ENCODE measurements at regions not wholly inside any gene's neighbourhood (a gene's known extent, or its start where the extent isn't known, plus 50 kb on each side); places are given as distances from the start of the nearest gene placed in this dataset.

DNA sequence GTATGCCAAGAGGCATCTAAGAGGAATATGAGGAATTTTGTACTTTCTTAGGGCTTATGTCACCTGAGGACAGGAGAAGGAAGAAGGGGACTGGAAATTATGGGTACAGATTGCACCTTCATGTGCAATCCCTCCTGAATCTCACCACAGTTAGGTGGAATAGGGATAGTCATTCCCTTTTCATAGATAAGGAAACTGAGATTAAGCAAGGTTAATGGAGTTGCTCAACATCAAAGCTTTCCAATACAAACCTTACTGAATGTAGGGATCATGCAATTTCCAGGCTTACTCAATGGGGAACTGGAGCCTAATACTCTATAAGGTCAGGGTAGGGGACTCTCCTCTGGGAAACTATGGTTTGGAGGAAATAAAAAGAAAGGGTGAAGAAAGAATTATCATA lies 133.0 kb downstream of the C11orf87 start:
- no peak for DNase-seq (ENCODE audit: low spot score)

DNA sequence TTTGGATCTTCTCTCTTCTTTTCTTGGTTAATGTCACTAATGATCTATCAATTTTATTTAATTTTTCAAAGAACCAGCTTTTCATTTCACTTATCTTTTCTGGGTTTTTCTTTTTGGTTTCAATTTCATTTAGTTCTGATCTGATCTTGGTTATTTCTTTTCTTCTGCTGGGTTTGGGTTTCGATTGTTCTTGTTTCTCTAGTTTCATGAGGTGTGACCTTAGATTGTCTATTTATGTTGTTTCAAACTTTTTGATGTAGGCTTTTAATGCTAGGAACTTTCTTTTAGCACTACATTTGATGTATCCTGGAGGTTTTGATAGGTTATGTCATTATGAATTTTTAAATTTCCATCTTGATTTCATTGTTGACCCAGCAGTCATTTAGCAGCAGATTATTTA lies 142.3 kb downstream of the C11orf87 start:
- no peak for DNase-seq (ENCODE audit: low spot score)

DNA sequence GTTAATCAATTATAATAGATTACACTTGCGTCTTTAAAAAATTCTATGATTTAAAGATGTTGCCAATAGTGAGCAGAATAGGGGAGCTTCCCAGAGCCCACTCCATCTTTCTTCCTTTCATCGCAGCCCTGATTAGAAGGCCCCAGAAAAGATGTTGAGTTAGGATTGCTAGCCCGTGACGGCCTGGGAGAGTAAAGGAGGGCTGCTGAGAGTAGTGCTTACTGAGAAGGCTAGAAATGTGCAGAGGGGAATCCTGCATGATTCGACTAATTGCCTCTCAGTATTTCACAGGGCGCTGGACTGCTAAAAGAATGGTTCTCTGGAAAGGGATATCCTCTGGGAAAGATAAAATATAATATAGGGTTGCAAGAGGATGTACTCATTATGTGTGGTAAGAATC lies 160.5 kb downstream of the C11orf87 start:
- no peak for DNase-seq (ENCODE audit: low spot score)

DNA sequence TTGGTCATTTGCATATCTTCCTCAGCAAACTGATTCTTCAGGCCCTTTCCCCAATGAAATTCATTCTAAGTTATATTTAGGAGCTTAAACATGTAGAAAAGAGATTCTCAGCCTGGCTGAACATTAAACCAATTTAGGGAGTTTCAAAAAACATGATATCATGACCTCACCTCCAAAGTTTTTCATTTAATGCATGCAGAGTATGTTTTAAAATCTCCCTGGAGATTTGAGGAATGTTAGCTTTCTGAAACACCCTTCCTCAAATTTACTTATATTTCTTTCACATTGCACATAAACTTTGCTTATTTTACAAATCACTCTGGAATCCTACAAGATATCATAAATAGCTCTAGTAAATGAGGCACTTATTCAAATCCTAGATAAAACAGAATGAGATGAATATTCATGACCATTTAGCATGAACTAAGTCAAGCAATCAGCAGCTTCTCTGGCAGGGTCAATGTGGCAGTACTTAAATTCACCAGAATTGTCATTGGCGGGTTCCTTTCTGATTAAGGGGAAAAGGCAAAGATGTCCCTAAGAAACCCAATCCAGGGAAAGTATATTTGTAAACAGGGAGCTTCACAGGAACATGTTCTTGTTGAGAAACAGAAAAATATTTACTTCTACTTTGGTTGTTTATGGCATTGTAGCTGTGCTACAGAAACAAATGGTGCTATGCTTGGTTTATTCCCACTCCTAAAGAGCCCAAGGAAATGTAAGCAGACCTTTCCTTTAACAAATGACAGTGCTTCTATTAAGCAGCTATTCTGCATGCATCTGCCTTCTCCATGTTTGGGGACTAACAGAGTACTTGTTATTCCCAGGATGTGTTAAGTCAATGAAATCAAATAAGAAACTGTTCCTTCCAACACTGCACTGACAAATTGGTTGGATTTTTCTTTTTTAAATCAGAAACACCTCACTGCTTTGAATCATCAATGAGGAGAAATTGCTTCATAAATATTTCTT lies 162.3 kb downstream of the C11orf87 start:
- no peak for DNase-seq (ENCODE audit: low spot score)

- DNase-seq (ENCODE audit: low spot score): no peak
Measured at GRCh38 chr11:109586789-109587188, 164.8 kb downstream of the C11orf87 start.

GRCh38 chr11:109590782-109591181 lies 168.8 kb downstream of the C11orf87 start:
- DNase-seq (ENCODE audit: low spot score): no peak

- DNase-seq (ENCODE audit: low spot score): no peak
Measured at GRCh38 chr11:109597336-109597735, 175.3 kb downstream of the C11orf87 start.

- no peak for DNase-seq (ENCODE audit: low spot score)
Measured at GRCh38 chr11:109604481-109605400, 182.8 kb downstream of the C11orf87 start.

DNA sequence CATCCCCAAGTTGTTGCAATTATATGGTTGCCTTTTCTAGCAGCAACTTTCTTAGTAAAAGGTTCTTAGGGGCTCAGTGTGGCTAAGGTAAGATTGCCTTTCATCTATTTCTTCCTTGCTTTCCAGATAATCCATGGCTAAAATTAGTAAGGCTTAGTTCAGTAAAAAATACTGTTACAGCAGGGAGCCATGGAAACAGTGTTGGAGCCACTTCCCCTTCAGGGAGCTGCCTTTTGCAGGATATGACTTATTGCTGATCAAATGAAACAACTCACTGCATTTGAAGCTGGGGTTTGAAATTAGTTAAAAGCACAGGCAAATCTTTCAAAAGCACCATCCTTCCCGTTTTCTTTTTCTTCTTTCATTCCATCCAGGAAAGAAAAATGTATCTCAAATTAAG lies 184.3 kb downstream of the C11orf87 start:
- DNase-seq (ENCODE audit: low spot score): no peak

GRCh38 chr11:109609454-109610185 lies 187.6 kb downstream of the C11orf87 start:
- no peak for DNase-seq (ENCODE audit: low spot score)

- DNase-seq (ENCODE audit: low spot score): no peak
Measured at GRCh38 chr11:109612496-109612895, 190.5 kb downstream of the C11orf87 start.

GRCh38 chr11:109619498-109619897 lies 197.5 kb downstream of the C11orf87 start:
- no peak for DNase-seq (ENCODE audit: low spot score)

- DNase-seq (ENCODE audit: low spot score): no peak
Measured at GRCh38 chr11:109629734-109630133, 207.7 kb downstream of the C11orf87 start.

DNA sequence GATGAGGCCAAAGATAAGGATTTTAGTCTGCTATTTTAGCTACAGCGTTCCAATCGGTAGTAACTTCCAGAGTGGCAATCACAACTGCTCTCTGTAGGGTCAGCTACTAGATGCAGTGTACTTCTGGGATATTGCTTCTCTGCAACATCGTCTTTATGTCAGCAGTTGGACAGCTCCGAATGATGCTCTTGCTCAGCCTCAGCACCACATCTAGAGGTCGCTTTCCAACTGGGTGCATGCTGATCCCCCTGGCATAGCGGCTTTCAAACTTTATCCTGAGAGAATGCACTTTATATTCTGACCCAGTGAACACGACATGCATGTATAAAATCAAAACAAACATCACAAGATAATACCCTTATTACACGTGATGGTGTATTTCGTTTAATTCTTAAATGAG lies 219.6 kb downstream of the C11orf87 start:
- no peak for DNase-seq (ENCODE audit: low spot score)

- DNase-seq (ENCODE audit: low spot score): peak; percentile 14
Measured at GRCh38 chr11:109644152-109644551, 222.2 kb downstream of the C11orf87 start.

DNA sequence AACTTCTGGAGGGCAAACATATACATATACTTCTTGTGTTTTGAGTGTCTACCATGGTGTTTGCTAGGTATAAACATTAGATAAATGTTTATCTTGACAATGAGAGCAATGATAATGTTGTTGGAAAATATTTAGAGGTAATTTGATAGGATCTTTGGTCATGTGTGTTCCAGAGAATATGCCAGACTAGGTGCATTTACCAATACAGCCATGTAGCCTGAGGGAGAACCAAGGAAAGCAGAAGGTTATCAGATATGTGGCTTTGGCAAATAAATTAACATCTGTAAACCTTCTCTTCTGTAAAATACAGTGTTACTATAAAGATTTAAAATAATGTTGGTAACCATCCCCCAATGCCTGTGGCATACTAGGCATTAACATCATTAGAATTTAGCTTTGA lies 226.8 kb downstream of the C11orf87 start:
- DNase-seq (ENCODE audit: low spot score): no peak

- no peak for DNase-seq (ENCODE audit: low spot score)
Measured at GRCh38 chr11:109654091-109654490, 232.1 kb downstream of the C11orf87 start.

- DNase-seq (ENCODE audit: low spot score): no peak
Measured at GRCh38 chr11:109658190-109658589, 236.2 kb downstream of the C11orf87 start.

- DNase-seq (ENCODE audit: low spot score): no peak
Measured at GRCh38 chr11:109667719-109668118, 245.7 kb downstream of the C11orf87 start.

- DNase-seq (ENCODE audit: low spot score): no peak
Measured at GRCh38 chr11:109668973-109669634, 247.1 kb downstream of the C11orf87 start.

DNA sequence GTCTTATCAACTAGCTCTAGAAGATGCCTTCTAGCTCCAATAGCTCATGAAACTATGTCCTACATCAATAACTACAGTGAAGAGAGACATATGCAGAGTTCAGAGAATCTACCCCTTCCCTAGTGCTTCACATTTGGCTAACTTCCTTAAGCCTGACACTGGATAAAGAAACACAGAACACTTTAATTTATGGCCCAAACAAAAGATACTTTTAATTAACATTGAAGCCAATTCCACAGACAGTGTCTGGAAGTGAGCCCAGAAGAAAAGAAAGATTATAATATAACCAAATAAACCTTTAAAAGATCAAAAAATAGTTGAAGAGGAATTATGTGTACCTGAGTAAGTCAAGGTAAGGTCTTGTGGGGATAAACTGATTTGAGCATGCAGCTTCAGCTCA lies 255.2 kb downstream of the C11orf87 start:
- DNase-seq (ENCODE audit: low spot score): no peak

Measured in mucosa of gallbladder (tissue), 1 donor.